Right atrium auricular region (tissue), 2 donors: ENCODE measurements at regions not wholly inside any gene's neighbourhood (a gene's known extent, or its start where the extent isn't known, plus 50 kb on each side); places are given as distances from the start of the nearest gene placed in this dataset.

Experiments
- DNase-seq: peaks from one replicate; pipeline ENCODE4 v3.0.0-alpha.2; 2019; ENCODE audit warnings: low spot score
- H3K27ac ChIP-seq, 2 donors: fragments of 200-600 bp; sonication (generic); 1 replicate in 1 of 2; 2 replicates in 1 of 2; pipeline ENCODE4 v1.5.1; 2016 to 2019
- H3K27me3 ChIP-seq, 2 donors: fragments of 200-600 bp; sonication (generic); one replicate each; pipeline versions ENCODE4 v1.5.1 to v1.6.0; 2017 to 2019
- H3K36me3 ChIP-seq: fragments of 200-600 bp; sonication (generic); one replicate; pipeline ENCODE4 v1.5.1; 2016
- H3K4me1 ChIP-seq, 2 donors: fragments of 200-600 bp; sonication (generic); one replicate each; pipeline versions ENCODE4 v1.5.1 to v1.6.0; 2017 to 2019
- H3K4me3 ChIP-seq, 2 donors: fragments of 200-600 bp; sonication (generic); 1 replicate in 1 of 2; 2 replicates in 1 of 2; pipeline ENCODE4 v1.5.1; 2017 to 2019; ENCODE audit warnings: mild to moderate bottlenecking in 1 of 2, moderate library complexity in 1 of 2
- H3K9me3 ChIP-seq, 2 donors: fragments of 200-600 bp; sonication (generic); one replicate each; pipeline ENCODE4 v1.5.1; 2019
- CTCF ChIP-seq, 2 donors: fragments of 200-600 bp; sonication (generic); IDR thresholded peaks; one replicate each; pipeline ENCODE4 v1.5.1; 2019; ENCODE audit warnings: antibody characterized with exemption in 2 of 2

- Histone ChIP-seq H3K4me3 (no peak overlapping the region), H3K4me1 (no peaks in the 10 kb centered on the region), H3K9me3 (no peaks in the 10 kb centered on the region), H3K36me3 (no peaks in the 10 kb centered on the region), H3K27ac (no peak overlapping the region), H3K27me3 (no peaks in the 10 kb centered on the region)
- DNase-seq = no peak
- TF ChIP-seq CTCF (IDR thresholded peaks at IDR 0.05) = no peak
These were observed 278.8 kb downstream of the AJAP1 start for GRCh38 chr1:4933232-4933631.

GRCh38 chr1:4932311-4933030 is 278.1 kb downstream of the AJAP1 start:
- no peaks in the 10 kb centered on the region for H3K36me3 ChIP-seq
- no peak overlapping the region for H3K27ac ChIP-seq
- H3K4me3 ChIP-seq = no peak overlapping the region
- no peaks in the 10 kb centered on the region for H3K27me3 ChIP-seq
- H3K9me3 ChIP-seq = no peaks in the 10 kb centered on the region
- no peak for DNase-seq
- H3K4me1 ChIP-seq = no peaks in the 10 kb centered on the region
- TF ChIP-seq CTCF (IDR thresholded peaks at IDR 0.05) = no peak

GRCh38 chr1:4931486-4931885 is 277.1 kb downstream of the AJAP1 start:
- DNase-seq = no peak
- H3K27ac ChIP-seq = no peak overlapping the region
- H3K4me1 ChIP-seq = no peaks in the 10 kb centered on the region
- H3K9me3 ChIP-seq = no peaks in the 10 kb centered on the region
- H3K4me3 ChIP-seq = no peak overlapping the region
- H3K27me3 ChIP-seq = no peaks in the 10 kb centered on the region
- H3K36me3 ChIP-seq = no peaks in the 10 kb centered on the region
- TF ChIP-seq CTCF (IDR thresholded peaks at IDR 0.05) = no peak

GRCh38 chr1:4928186-4928585 is 273.8 kb downstream of the AJAP1 start:
- no peaks in the 10 kb centered on the region for H3K36me3 ChIP-seq
- TF ChIP-seq CTCF (IDR thresholded peaks at IDR 0.05) = no peak
- H3K27me3 ChIP-seq = no peaks in the 10 kb centered on the region

GRCh38 chr1:4924356-4924755 is 269.9 kb downstream of the AJAP1 start:
- H3K4me3 ChIP-seq = no peak overlapping the region
- no peaks in the 10 kb centered on the region for H3K36me3 ChIP-seq
- H3K27me3 ChIP-seq = no peaks in the 10 kb centered on the region
- no peaks in the 10 kb centered on the region for H3K4me1 ChIP-seq
- H3K27ac ChIP-seq = no peak overlapping the region
- no peaks in the 10 kb centered on the region for H3K9me3 ChIP-seq
- no peak for TF ChIP-seq CTCF (IDR thresholded peaks at IDR 0.05)
- no peak for DNase-seq

More at GRCh38 chr1:4928186-4928585, 273.8 kb downstream of the AJAP1 start:
- Histone ChIP-seq H3K27ac (no peak overlapping the region), H3K9me3 (no peaks in the 10 kb centered on the region), H3K4me3 (no peak overlapping the region), H3K4me1 (no peaks in the 10 kb centered on the region)
- no peak for DNase-seq

GRCh38 chr1:4916610-4917009 is 262.2 kb downstream of the AJAP1 start:
- no peak for DNase-seq
- no peaks in the 10 kb centered on the region for H3K27me3 ChIP-seq
- no peaks in the 10 kb centered on the region for H3K9me3 ChIP-seq
- H3K4me3 ChIP-seq = no peak overlapping the region
- no peak overlapping the region for H3K27ac ChIP-seq
- H3K4me1 ChIP-seq = no peaks in the 10 kb centered on the region
- TF ChIP-seq CTCF (IDR thresholded peaks at IDR 0.05) = no peak
- no peaks in the 10 kb centered on the region for H3K36me3 ChIP-seq
